ENCODE measurements at regions not wholly inside any gene's neighbourhood (a gene's known extent, or its start where the extent isn't known, plus 50 kb on each side); places are given as distances from the start of the nearest gene placed in this dataset.

DNA sequence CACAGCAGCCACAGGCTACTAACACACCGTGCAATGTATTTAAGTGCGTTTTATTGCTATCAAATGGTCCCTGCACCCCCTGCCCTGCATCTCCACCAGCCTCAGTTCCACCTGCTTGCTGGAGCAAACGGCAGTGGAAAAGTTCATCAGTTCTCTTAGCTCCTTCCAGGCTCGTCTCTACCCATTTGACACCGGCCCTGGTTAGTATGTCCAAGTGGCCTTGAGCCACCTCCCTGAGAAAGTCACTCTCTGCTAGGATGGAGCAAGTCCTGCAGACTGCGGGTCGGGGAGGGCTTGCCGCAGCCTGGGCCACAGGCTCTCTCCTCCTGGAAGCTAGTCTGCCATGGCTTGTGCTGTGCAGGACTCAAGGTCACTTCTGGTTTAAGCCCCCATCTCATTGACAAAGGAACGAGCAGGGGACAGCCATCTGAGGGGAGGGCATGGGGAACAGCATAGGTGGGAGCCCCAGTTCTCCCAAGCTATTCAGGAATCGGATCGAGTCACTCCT lies 74.9 kb downstream of the RHOB start:
- no peak for DNase-seq (ENCODE audit: low read depth)
- H3K4me3 ChIP-seq (ENCODE audit: control insufficient read depth, low read depth, low read length) = no peak overlapping the region
- TF ChIP-seq, protein P1, sequence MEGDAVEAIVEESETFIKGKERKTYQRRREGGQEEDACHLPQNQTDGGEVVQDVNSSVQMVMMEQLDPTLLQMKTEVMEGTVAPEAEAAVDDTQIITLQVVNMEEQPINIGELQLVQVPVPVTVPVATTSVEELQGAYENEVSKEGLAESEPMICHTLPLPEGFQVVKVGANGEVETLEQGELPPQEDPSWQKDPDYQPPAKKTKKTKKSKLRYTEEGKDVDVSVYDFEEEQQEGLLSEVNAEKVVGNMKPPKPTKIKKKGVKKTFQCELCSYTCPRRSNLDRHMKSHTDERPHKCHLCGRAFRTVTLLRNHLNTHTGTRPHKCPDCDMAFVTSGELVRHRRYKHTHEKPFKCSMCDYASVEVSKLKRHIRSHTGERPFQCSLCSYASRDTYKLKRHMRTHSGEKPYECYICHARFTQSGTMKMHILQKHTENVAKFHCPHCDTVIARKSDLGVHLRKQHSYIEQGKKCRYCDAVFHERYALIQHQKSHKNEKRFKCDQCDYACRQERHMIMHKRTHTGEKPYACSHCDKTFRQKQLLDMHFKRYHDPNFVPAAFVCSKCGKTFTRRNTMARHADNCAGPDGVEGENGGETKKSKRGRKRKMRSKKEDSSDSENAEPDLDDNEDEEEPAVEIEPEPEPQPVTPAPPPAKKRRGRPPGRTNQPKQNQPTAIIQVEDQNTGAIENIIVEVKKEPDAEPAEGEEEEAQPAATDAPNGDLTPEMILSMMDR (conservative IDR thresholded peaks at IDR 0.05; ENCODE audit: control insufficient read depth, insufficient read depth, low read depth, low read length) = no peak

DNA sequence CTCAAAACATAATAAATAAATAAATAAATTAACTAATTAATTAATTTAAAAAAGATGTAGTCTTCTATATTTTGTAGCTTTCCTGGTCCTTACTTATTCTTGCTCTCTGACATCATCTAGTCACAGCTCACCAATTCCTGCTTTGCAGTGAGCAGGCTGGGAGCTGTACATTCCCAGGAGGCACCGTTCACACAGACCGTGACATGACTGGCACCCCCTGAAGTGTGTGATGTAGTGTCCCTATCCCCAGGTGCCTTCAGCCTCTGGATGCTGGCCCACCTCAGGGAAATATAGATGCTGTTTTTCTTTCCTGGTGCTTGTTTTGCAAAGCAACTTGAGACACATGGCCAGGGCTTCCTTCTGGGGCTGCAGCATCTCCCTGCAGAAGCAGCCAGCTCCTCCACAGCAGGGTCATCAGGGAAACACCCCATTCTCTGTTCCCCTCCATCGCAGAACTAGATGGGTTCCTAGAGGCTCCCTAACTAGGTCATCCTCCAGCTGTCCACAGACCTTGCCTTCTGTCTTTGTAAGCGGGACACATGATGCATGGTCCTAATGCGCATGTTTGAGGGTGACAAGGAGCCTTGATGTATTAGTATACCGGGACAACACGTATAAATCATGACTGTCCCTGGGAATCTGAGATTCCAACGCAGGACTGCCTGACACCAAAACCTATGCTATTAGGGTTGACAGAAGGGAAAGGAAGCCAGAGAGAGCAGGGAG lies 76.4 kb downstream of the RHOB start:
- TF ChIP-seq, protein P1 (conservative IDR thresholded peaks at IDR 0.05; ENCODE audit: control insufficient read depth, insufficient read depth, low read depth, low read length) = no peak
- no peak for DNase-seq (ENCODE audit: low read depth)
- H3K4me3 ChIP-seq (ENCODE audit: control insufficient read depth, low read depth, low read length) = no peak overlapping the region

DNA sequence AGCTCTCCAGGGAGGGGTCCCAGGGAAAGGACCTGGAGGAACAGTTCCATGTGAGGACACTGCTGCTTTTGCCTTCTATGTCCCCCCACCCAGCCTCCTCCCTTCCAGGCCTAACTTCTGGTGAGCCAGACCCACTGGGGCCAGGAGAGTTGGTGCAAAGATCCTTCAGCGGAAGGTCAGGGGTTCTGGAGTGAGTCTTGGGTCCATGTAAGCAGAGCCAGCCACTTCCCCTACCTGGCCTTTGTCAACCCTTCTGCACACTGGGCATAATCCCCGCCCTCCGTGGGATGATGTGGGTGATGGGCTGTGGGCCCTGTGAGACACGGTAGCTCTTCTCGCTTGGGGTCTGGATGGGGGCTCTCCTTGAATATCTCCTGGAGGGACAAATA lies 76.9 kb downstream of the RHOB start:
- DNase-seq (ENCODE audit: low read depth) = no peak
- H3K4me3 ChIP-seq (ENCODE audit: control insufficient read depth, low read depth, low read length) = no peak overlapping the region
- TF ChIP-seq, protein P1 (conservative IDR thresholded peaks at IDR 0.05; ENCODE audit: control insufficient read depth, insufficient read depth, low read depth, low read length) = no peak

DNA sequence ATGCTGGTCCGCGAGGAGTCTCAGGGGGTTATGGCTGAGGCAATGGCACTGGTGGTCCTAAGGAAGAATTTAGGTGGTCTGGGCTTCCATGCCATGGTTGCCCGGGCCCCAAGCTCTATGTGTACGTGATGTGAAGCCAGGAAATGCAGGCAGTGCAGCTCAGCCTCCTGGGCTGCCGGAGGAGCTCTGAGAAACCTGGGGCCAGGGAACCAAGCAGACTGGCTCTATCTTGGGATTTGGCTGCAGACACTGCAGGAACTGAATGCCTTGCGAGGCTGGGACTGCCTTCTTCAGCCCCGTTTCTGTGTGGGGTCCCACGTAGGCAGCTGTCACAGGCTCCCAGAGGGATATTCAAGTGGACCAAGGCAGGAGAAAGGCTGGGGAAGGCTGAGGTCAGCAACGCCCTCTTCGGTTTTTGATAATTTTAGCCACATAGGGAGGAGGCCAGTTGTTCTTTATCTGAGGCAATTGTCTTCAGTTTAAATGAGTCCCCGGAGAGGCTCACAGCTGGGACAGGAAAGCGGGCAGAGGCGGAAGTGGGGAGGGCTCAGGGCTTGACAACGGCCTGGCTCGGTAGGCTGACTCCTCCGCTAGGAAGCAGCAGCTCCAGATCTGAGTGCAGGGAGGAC lies 77.7 kb downstream of the RHOB start:
- TF ChIP-seq, protein P1 (conservative IDR thresholded peaks at IDR 0.05; ENCODE audit: control insufficient read depth, insufficient read depth, low read depth, low read length) = no peak
- peak; percentile 39 for DNase-seq (ENCODE audit: low read depth)
- H3K4me3 ChIP-seq (ENCODE audit: control insufficient read depth, low read depth, low read length) = no peak overlapping the region

DNA sequence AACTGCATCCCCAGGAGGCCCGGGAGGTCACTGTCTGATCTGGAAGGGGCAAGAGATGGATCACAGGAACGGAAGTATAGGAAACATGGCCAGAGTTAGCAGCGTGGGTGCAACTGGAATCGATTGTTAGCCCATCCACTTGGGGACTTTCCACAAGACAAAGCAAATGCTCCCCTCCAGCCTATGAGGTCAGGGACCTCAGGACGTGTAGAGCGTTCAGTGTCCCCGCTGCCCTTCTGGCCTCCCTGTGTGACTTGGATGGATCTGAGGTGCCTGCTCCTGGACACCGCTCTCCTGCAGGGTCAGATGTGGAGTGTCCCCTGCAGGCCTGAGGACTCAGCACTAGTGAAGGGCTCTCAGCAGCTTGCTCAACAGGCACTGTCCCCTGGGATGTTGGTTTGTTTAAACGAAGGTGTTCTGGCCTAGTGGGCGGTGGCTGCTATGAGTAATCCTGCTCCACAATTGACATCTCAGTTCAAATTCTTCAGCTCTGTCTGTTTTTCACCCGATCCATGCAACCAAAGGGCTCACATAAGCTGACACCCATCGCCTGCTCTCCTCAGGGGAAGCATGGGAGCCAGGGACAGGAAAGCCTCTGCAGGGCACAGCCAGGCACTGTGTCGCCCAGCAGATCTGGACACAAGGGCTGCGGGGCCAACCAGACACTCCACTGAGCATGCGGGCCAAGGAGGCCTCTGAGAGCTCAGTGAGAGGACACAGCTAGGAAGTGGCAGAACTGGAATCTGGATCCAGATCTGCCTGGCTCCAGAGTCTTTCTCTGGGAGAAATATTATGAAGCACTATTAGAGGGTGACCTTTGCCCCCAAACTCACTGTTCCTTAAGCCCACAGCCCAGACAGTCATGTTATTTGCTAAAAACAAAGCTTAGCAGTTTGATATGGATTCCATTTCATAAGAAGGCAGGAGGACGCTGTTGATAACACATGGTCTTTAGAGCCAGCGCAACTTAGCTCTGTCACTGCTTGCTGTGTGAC lies 78.5 kb downstream of the RHOB start:
- no peak overlapping the region for H3K4me3 ChIP-seq (ENCODE audit: control insufficient read depth, low read depth, low read length)
- DNase-seq (ENCODE audit: low read depth) = peak; percentile 94
- TF ChIP-seq, protein P1 (conservative IDR thresholded peaks at IDR 0.05; ENCODE audit: control insufficient read depth, insufficient read depth, low read depth, low read length) = no peak

DNA sequence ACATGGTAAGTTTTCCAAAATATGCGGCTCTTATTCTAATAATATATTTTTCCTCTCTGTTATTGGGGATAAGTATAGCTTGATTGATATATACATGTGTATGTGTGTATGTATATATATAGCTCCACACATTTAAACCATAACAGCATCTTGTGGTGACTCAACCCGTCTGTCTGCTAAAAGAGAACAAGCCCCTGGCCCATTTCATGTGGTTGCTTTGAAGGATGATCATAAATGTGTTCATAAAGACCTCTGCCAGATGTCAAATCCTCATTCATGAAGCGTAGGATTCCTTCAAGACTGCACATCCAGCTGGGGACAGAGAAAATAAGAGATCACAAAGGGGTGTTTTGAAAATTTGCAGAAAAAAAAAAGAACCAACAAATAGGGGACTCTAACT lies 79.3 kb downstream of the RHOB start:
- H3K4me3 ChIP-seq (ENCODE audit: control insufficient read depth, low read depth, low read length) = no peak overlapping the region
- no peak for DNase-seq (ENCODE audit: low read depth)
- TF ChIP-seq, protein P1 (conservative IDR thresholded peaks at IDR 0.05; ENCODE audit: control insufficient read depth, insufficient read depth, low read depth, low read length) = no peak

Measured in fibroblast of mammary gland (primary cell).